ENCODE measurements at regions not wholly inside any gene's neighbourhood (a gene's known extent, or its start where the extent isn't known, plus 50 kb on each side); places are given as distances from the start of the nearest gene placed in this dataset.

GRCh38 chr1:5242850-5243249 is 588.4 kb downstream of the AJAP1 start:
- DNase-seq (ENCODE audit: low read depth) = no peak
- H3K4me3 ChIP-seq (ENCODE audit: low read length) = no peak overlapping the region
- TF ChIP-seq, protein P1, sequence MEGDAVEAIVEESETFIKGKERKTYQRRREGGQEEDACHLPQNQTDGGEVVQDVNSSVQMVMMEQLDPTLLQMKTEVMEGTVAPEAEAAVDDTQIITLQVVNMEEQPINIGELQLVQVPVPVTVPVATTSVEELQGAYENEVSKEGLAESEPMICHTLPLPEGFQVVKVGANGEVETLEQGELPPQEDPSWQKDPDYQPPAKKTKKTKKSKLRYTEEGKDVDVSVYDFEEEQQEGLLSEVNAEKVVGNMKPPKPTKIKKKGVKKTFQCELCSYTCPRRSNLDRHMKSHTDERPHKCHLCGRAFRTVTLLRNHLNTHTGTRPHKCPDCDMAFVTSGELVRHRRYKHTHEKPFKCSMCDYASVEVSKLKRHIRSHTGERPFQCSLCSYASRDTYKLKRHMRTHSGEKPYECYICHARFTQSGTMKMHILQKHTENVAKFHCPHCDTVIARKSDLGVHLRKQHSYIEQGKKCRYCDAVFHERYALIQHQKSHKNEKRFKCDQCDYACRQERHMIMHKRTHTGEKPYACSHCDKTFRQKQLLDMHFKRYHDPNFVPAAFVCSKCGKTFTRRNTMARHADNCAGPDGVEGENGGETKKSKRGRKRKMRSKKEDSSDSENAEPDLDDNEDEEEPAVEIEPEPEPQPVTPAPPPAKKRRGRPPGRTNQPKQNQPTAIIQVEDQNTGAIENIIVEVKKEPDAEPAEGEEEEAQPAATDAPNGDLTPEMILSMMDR (conservative IDR thresholded peaks at IDR 0.05; ENCODE audit: low read length) = no peak

GRCh38 chr1:5239911-5240310 is 585.5 kb downstream of the AJAP1 start:
- no peak for DNase-seq (ENCODE audit: low read depth)
- TF ChIP-seq, protein P1 (conservative IDR thresholded peaks at IDR 0.05; ENCODE audit: low read length) = no peak
- H3K4me3 ChIP-seq (ENCODE audit: low read length) = no peak overlapping the region

- no peak for DNase-seq (ENCODE audit: low read depth)
- H3K4me3 ChIP-seq (ENCODE audit: low read length) = no peak overlapping the region
- TF ChIP-seq, protein P1 (conservative IDR thresholded peaks at IDR 0.05; ENCODE audit: low read length) = no peak
Observed at GRCh38 chr1:5238351-5239130, 584.1 kb downstream of the AJAP1 start.

DNA sequence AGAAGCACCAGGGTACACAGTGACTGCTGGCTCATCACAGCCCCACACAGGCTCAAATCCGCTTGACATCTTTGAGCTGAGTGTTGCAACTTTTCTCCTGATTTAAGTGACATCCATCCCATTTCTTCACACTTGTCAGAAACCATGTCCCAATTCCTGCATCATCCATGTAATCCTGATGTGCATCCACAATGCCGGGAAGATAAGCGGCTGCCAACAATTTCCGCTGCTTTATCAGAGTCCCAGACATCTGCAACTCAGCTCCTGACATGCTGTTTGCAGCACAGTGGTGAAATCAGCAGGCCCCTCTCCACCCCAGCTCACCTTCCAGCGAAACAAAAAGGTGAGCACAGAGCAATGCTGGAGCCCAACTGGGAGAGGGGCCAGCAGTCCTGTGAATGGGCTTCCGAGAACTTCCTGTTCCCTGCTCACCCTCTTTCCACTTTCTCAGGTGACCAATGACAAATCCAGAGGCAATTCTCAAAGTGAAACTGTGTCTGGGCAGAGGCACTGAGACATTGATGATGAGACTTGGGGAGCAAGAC is 581.0 kb downstream of the AJAP1 start:
- no peak overlapping the region for H3K4me3 ChIP-seq (ENCODE audit: low read length)
- TF ChIP-seq, protein P1 (conservative IDR thresholded peaks at IDR 0.05; ENCODE audit: low read length) = no peak

DNA sequence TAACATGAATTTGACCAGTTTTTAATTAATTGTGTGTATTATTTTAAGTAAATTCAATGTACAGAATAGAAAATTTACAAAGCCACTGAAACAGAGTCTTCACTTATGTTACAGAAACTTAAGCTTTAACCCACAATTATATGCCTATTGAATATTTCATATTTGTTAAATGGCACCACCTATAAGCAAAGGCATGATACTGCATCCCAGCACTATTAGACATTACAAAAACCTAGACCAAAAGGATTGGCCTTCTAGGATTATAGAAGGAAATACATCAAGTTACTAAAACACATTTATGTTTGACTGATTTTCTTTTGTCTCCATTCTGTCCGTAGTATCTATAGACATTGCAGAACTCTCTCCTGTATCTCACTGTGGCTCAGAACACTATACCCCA is 578.1 kb downstream of the AJAP1 start:
- no peak overlapping the region for H3K4me3 ChIP-seq (ENCODE audit: low read length)
- no peak for DNase-seq (ENCODE audit: low read depth)
- TF ChIP-seq, protein P1 (conservative IDR thresholded peaks at IDR 0.05; ENCODE audit: low read length) = no peak

More for the DNA sequence above, 581.0 kb downstream of the AJAP1 start:
- DNase-seq (ENCODE audit: low read depth) = no peak

DNA sequence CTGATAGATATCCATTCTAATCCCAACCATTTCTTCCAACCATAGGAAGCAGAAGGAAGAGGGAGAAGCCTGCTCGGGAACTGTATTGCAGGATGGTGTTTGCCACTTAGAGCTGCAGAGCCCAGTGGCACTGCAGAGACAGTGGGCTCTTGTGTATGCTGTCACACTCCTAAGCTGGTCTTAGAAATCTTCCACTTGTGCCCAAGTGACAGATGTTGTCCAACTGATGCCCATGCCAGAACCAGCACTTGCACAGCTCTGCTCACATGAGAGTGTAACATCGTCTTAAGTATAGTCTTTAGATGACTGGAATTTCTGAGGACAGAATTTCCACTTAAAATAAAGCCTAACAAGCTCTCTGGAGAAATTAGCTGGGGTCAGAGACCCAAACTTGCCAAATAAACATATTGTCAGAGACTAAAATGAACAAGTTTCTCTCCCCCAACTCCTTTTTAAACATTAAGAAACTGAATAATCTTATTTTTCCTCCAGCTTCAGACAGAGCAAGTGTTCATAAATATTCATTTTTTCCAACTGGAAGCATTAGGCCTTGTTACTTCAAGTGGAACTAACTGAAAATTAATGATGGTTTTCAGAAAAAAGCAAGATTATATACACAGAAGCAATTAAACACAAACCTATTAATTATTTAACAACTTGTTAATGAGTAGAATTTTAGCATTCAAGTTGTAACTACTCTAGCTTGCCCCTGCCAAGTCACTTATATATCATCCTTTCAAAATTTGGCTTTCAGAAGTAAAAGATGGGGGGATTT is 577.3 kb downstream of the AJAP1 start:
- TF ChIP-seq, protein P1 (conservative IDR thresholded peaks at IDR 0.05; ENCODE audit: low read length) = no peak
- no peak for DNase-seq (ENCODE audit: low read depth)
- H3K4me3 ChIP-seq (ENCODE audit: low read length) = no peak overlapping the region
